SU-DHL-6 (cell line): ENCODE measurements at regions not wholly inside any gene's neighbourhood (a gene's known extent, or its start where the extent isn't known, plus 50 kb on each side); places are given as distances from the start of the nearest gene placed in this dataset.

Source experiments
- H2AFZ ChIP-seq: fragments of 200-600 bp; sonication (generic); 2 replicates; pipeline ENCODE4 v1.6.1; 2014; ENCODE audit warnings: low read depth, mild to moderate bottlenecking, moderate library complexity, mixed read lengths, antibody characterized with exemption, low read length; ENCODE audit not compliant: severe bottlenecking
- H3F3A ChIP-seq: fragments of 200-600 bp; shearing (Covaris generic); 2 replicates; pipeline ENCODE4 v1.6.0; 2016; ENCODE audit warnings: antibody characterized with exemption, mild to moderate bottlenecking; ENCODE audit not compliant: insufficient read depth
- H3K27ac ChIP-seq: fragments of 200-600 bp; sonication (generic); 2 replicates; pipeline ENCODE4 v1.5.1; 2016; ENCODE audit warnings: low read depth, mild to moderate bottlenecking, low read length, moderate library complexity, mixed read lengths
- H3K27me3 ChIP-seq: fragments of 200-600 bp; sonication (generic), shearing (Covaris generic); 2 replicates; pipeline ENCODE4 v1.6.0; 2014; ENCODE audit warnings: mild to moderate bottlenecking, low read length
- H3K36me3 ChIP-seq: fragments of 200-600 bp; sonication (generic); 2 replicates; pipeline ENCODE4 v1.6.1; 2014; ENCODE audit warnings: mild to moderate bottlenecking, low read length, mixed read lengths
- H3K4me2 ChIP-seq: fragments of 300-600, 200-600 bp; shearing (Covaris generic), sonication (generic); 2 replicates; pipeline ENCODE4 v1.6.0; 2014; ENCODE audit warnings: low read length, low read depth, mild to moderate bottlenecking; ENCODE audit not compliant: poor library complexity, severe bottlenecking
- H3K4me3 ChIP-seq: fragments of 200-600 bp; sonication (generic); 2 replicates; pipeline ENCODE4 v1.5.1; 2014; ENCODE audit warnings: antibody characterized with exemption, low read length, mild to moderate bottlenecking, mixed read lengths; ENCODE audit not compliant: insufficient read depth, poor library complexity, severe bottlenecking
- H3K79me2 ChIP-seq: fragments of 200-600 bp; sonication (generic); 2 replicates; pipeline ENCODE4 v1.6.1; 2014; ENCODE audit warnings: mild to moderate bottlenecking, low read length, moderate library complexity; ENCODE audit not compliant: insufficient read depth
- H3K9ac ChIP-seq: fragments of 200-600 bp; sonication (generic); 2 replicates; pipeline ENCODE4 v1.7.0; 2014; ENCODE audit warnings: mild to moderate bottlenecking, low read length
- H3K9me2 ChIP-seq: fragments of 200-600 bp; sonication (generic); replicated peaks from 2 replicates; pipeline ENCODE4 v1.6.1; 2014; ENCODE audit warnings: low read length; ENCODE audit not compliant: insufficient read depth
- H3K9me3 ChIP-seq: fragments of 200-600 bp; sonication (generic); 2 replicates; pipeline ENCODE4 v1.6.1; 2014; ENCODE audit warnings: low read length, mixed read lengths; ENCODE audit not compliant: insufficient read depth
- H4K20me1 ChIP-seq: fragments of 200-600 bp; sonication (generic); 2 replicates; pipeline ENCODE4 v1.6.1; 2014; ENCODE audit warnings: low read depth, mild to moderate bottlenecking, antibody characterized with exemption, low read length, moderate library complexity, mixed read lengths
- CTCF ChIP-seq: fragments of 200-600 bp; sonication (generic); IDR thresholded peaks from one replicate; pipeline ENCODE4 v1.5.1; 2017; ENCODE audit warnings: antibody characterized with exemption, mild to moderate bottlenecking, low read length, moderate library complexity; ENCODE audit not compliant: insufficient read depth, poor library complexity, severe bottlenecking
- EZH2phosphoT487 ChIP-seq: fragments of 200-600 bp; sonication (generic), shearing (Covaris generic); conservative IDR thresholded peaks from 2 replicates; pipeline ENCODE4 v1.6.1; 2018; ENCODE audit warnings: mild to moderate bottlenecking, antibody characterized with exemption, low read length, moderate library complexity, mixed read lengths

- H3K4me3 ChIP-seq, result no peak overlapping the region
- no peaks in the 10 kb centered on the region for H3K79me2 ChIP-seq
- H3K27ac ChIP-seq, result no peak overlapping the region
- H3F3A ChIP-seq, result no peaks in the 10 kb centered on the region
- H3K9me3 ChIP-seq, result no peaks in the 10 kb centered on the region
- no peak overlapping the region for H3K4me2 ChIP-seq
- no peak overlapping the region for H2AFZ ChIP-seq
- H3K9ac ChIP-seq, result no peak overlapping the region
- no peaks in the 10 kb centered on the region for H4K20me1 ChIP-seq
- no peaks in the 10 kb centered on the region for H3K36me3 ChIP-seq
- H3K27me3 ChIP-seq, result no peaks in the 10 kb centered on the region
- no peaks in the 10 kb centered on the region for H3K9me2 ChIP-seq
- no peak for TF ChIP-seq CTCF
- no peak for TF ChIP-seq EZH2phosphoT487
Measured at GRCh38 chr10:29033311-29033940, 255.4 kb upstream of the LYZL1 start.

- Histone ChIP-seq H2AFZ (no peak overlapping the region), H3F3A (no peaks in the 10 kb centered on the region)
Measured at GRCh38 chr10:29034592-29034991, 254.3 kb upstream of the LYZL1 start.

GRCh38 chr10:29035721-29036120 lies 253.1 kb upstream of the LYZL1 start:
- H3K9me2 ChIP-seq, result no peaks in the 10 kb centered on the region

More at GRCh38 chr10:29034592-29034991, 254.3 kb upstream of the LYZL1 start:
- H3K9me2 ChIP-seq, result no peaks in the 10 kb centered on the region
- H3K27me3 ChIP-seq, result no peaks in the 10 kb centered on the region
- H3K79me2 ChIP-seq, result no peaks in the 10 kb centered on the region
- H3K36me3 ChIP-seq, result no peaks in the 10 kb centered on the region
- TF ChIP-seq CTCF, result no peak
- no peak for TF ChIP-seq EZH2phosphoT487
- no peaks in the 10 kb centered on the region for H3K9me3 ChIP-seq
- no peak overlapping the region for H3K9ac ChIP-seq
- H3K4me3 ChIP-seq, result no peak overlapping the region
- no peak overlapping the region for H3K27ac ChIP-seq
- no peaks in the 10 kb centered on the region for H4K20me1 ChIP-seq
- H3K4me2 ChIP-seq, result no peak overlapping the region

More at GRCh38 chr10:29035721-29036120, 253.1 kb upstream of the LYZL1 start:
- Histone ChIP-seq H2AFZ (no peak overlapping the region), H3K79me2 (no peaks in the 10 kb centered on the region), H3K27me3 (no peaks in the 10 kb centered on the region), H4K20me1 (no peaks in the 10 kb centered on the region), H3K9ac (no peak overlapping the region), H3K4me3 (no peak overlapping the region), H3F3A (no peaks in the 10 kb centered on the region), H3K27ac (no peak overlapping the region), H3K9me3 (no peaks in the 10 kb centered on the region), H3K36me3 (no peaks in the 10 kb centered on the region), H3K4me2 (no peak overlapping the region)
- TF ChIP-seq CTCF (no peak), EZH2phosphoT487 (no peak)
